ENCODE measurements at regions not wholly inside any gene's neighbourhood (a gene's known extent, or its start where the extent isn't known, plus 50 kb on each side); places are given as distances from the start of the nearest gene placed in this dataset.

DNA sequence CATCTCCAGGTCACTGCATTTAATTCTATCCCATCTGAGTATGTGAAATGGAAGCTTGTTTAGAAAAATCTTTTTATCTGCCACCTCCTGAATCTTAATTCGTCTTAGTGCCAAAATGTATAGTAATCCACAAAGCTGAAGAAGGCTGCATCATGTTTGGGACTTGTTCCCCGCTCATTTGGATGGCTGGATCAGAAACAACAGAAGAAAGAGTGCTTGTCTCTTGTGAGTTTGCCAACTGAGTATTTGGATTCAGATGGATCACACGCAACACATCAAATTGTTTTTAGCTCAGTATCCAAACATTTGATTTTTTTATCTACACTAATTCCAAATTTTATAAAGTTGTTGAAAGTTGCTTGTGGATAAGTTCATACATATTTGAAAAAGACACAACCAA, 197.2 kb upstream of the PAPPA start:
- Histone ChIP-seq H3K79me2 (no peaks in the 10 kb centered on the region), H3K27me3 (no peaks in the 10 kb centered on the region), H3K4me1 (ENCODE audit: insufficient read depth) (no peaks in the 10 kb centered on the region), H2AFZ (no peak overlapping the region), H3K27ac (no peak overlapping the region), H3K9me2 (replicated peaks; ENCODE audit: insufficient read depth) (no peaks in the 10 kb centered on the region), H3K9me3 (ENCODE audit: low read depth) (no peaks in the 10 kb centered on the region), H4K20me1 (ENCODE audit: insufficient read depth, poor library complexity, severe bottlenecking) (no peaks in the 10 kb centered on the region), H3K4me3 (no peak overlapping the region), H3K4me2 (no peak overlapping the region), H3K36me3 (replicated peaks; ENCODE audit: insufficient read depth, low read depth) (no peaks in the 10 kb centered on the region)
- WGBS (ENCODE audit: low lambda C conversion rate, missing lambda C conversion rate): 86% methylated on average over 3 of the region's 3 CpGs
- DNase-seq (ENCODE audit: low spot score): no peak
- TF ChIP-seq, protein P1, sequence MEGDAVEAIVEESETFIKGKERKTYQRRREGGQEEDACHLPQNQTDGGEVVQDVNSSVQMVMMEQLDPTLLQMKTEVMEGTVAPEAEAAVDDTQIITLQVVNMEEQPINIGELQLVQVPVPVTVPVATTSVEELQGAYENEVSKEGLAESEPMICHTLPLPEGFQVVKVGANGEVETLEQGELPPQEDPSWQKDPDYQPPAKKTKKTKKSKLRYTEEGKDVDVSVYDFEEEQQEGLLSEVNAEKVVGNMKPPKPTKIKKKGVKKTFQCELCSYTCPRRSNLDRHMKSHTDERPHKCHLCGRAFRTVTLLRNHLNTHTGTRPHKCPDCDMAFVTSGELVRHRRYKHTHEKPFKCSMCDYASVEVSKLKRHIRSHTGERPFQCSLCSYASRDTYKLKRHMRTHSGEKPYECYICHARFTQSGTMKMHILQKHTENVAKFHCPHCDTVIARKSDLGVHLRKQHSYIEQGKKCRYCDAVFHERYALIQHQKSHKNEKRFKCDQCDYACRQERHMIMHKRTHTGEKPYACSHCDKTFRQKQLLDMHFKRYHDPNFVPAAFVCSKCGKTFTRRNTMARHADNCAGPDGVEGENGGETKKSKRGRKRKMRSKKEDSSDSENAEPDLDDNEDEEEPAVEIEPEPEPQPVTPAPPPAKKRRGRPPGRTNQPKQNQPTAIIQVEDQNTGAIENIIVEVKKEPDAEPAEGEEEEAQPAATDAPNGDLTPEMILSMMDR (IDR thresholded peaks at IDR 0.05; ENCODE audit: poor library complexity): no peak
- TF ChIP-seq EZH2phosphoT487 (IDR thresholded peaks at IDR 0.05; ENCODE audit: low read depth, severe bottlenecking, unreplicated experiment) (no peak), EZH2 (IDR thresholded peaks at IDR 0.05; ENCODE audit: borderline replicate concordance) (no peak)

DNA sequence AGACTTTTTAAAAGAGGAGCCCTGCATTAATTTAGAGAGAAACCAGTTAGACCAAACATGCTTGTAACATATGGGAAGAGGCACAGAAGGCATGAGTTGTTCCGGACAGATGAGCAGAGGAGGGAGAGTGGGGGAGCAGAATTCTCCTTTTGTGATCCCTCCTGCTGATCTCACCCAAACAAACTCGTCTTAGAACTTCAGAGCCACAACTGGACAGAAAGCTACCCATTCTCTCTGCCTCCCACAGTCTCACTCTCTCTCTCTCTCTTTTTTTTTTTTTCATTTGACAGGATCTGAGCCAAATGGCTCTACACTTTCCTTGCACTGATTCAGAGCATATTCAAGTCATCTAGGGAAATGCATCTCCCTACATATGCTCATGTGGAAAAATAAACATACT, 196.0 kb upstream of the PAPPA start:
- TF ChIP-seq EZH2phosphoT487 (IDR thresholded peaks at IDR 0.05; ENCODE audit: low read depth, severe bottlenecking, unreplicated experiment) (no peak), EZH2 (IDR thresholded peaks at IDR 0.05; ENCODE audit: borderline replicate concordance) (no peak)
- TF ChIP-seq, protein P1 (IDR thresholded peaks at IDR 0.05; ENCODE audit: poor library complexity): no peak
- Histone ChIP-seq H3K4me3 (no peak overlapping the region), H2AFZ (no peak overlapping the region), H3K27ac (no peak overlapping the region), H3K79me2 (no peaks in the 10 kb centered on the region), H3K4me2 (no peak overlapping the region), H3K9me2 (replicated peaks; ENCODE audit: insufficient read depth) (no peaks in the 10 kb centered on the region), H3K4me1 (ENCODE audit: insufficient read depth) (no peaks in the 10 kb centered on the region), H3K36me3 (replicated peaks; ENCODE audit: insufficient read depth, low read depth) (no peaks in the 10 kb centered on the region), H3K27me3 (no peaks in the 10 kb centered on the region), H4K20me1 (ENCODE audit: insufficient read depth, poor library complexity, severe bottlenecking) (no peaks in the 10 kb centered on the region), H3K9me3 (ENCODE audit: low read depth) (no peaks in the 10 kb centered on the region)
- no peak for DNase-seq (ENCODE audit: low spot score)
- 67% methylated on average over 2 of the region's 2 CpGs for WGBS (ENCODE audit: low lambda C conversion rate, missing lambda C conversion rate)

DNA sequence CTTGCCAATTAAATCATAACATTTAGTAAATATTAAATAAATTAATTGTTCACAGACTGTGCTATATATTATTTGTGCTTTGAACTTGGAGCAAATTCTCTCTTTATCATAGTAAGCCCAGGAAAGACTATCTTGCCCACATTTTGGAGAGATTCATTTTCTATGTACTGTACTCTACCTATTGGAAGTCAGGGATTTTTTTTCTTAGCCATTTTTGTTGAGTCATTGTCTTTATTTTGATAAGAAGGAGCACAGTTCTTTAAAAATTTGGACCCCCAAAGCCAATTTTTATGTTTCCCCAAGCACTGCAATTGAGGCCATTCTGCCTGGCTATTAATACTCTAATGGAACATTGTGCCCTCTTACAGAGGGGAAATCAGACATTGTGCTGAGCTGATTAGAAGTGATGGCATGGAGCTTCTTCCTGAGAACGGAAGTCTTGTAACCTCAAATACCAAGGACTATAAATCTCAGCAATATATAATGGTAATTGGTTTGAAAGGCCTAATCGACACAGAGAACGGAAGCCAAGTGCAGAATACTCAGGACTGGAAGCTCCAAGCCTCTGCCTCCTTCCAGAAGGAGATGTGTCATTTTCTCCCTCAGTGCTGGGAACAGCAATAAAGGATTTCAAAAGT, 188.8 kb upstream of the PAPPA start:
- Histone ChIP-seq H2AFZ (no peak overlapping the region), H3K79me2 (no peaks in the 10 kb centered on the region), H3K27ac (no peak overlapping the region), H4K20me1 (ENCODE audit: insufficient read depth, poor library complexity, severe bottlenecking) (no peaks in the 10 kb centered on the region), H3K9me2 (replicated peaks; ENCODE audit: insufficient read depth) (no peaks in the 10 kb centered on the region), H3K27me3 (no peaks in the 10 kb centered on the region), H3K4me1 (ENCODE audit: insufficient read depth) (no peaks in the 10 kb centered on the region), H3K36me3 (replicated peaks; ENCODE audit: insufficient read depth, low read depth) (no peaks in the 10 kb centered on the region), H3K9me3 (ENCODE audit: low read depth) (no peaks in the 10 kb centered on the region), H3K4me3 (no peak overlapping the region), H3K4me2 (no peak overlapping the region)
- TF ChIP-seq EZH2 (IDR thresholded peaks at IDR 0.05; ENCODE audit: borderline replicate concordance) (no peak), EZH2phosphoT487 (IDR thresholded peaks at IDR 0.05; ENCODE audit: low read depth, severe bottlenecking, unreplicated experiment) (no peak)
- TF ChIP-seq, protein P1 (IDR thresholded peaks at IDR 0.05; ENCODE audit: poor library complexity): no peak
- 93% methylated on average over 3 of the region's 3 CpGs for WGBS (ENCODE audit: low lambda C conversion rate, missing lambda C conversion rate)
- DNase-seq (ENCODE audit: low spot score): no peak
